Activated CD4-positive, alpha-beta memory T cell treated with anti-CD3 and anti-CD28 coated beads, Interleukin-2, amount 10 ng/mL, durations not matched to agents 7 days and 5 days (primary cell): ENCODE measurements at regions not wholly inside any gene's neighbourhood (a gene's known extent, or its start where the extent isn't known, plus 50 kb on each side); places are given as distances from the start of the nearest gene placed in this dataset.

ENCODE experiments used
- CTCF ChIA-PET: fragments of 350-600 bp; sonication (Branson Sonifier 250); formaldehyde crosslinking; loops from one replicate; lab custom pipeline; 2021; ENCODE audit warnings: antibody characterized with exemption, inconsistent platforms; lab: Charles Lee
- POLR2A ChIA-PET: fragments of 350-600 bp; sonication (Branson Sonifier 250); formaldehyde crosslinking; loops from one replicate; lab custom pipeline; 2021; ENCODE audit warnings: antibody characterized with exemption; lab: Charles Lee
- DNase-seq: peaks from one replicate; pipeline ENCODE4 v3.0.0-alpha.2; 2020
- H3K27ac Mint-ChIP-seq: one replicate; pipeline ENCODE4 v1.8.0; 2021; ENCODE audit warnings: mild to moderate bottlenecking, mixed read lengths
- H3K27me3 Mint-ChIP-seq: one replicate; pipeline ENCODE4 v1.8.0; 2021; ENCODE audit warnings: mixed read lengths
- H3K36me3 Mint-ChIP-seq: one replicate; pipeline ENCODE4 v1.8.0; 2021; ENCODE audit warnings: low read depth, mixed read lengths
- H3K4me1 Mint-ChIP-seq: one replicate; pipeline ENCODE4 v1.8.0; 2021; ENCODE audit warnings: mixed read lengths
- H3K4me3 Mint-ChIP-seq: one replicate; pipeline ENCODE4 v1.8.0; 2021; ENCODE audit warnings: mild to moderate bottlenecking, mixed read lengths
- H3K9me3 Mint-ChIP-seq: one replicate; pipeline ENCODE4 v1.8.0; 2021; ENCODE audit warnings: mixed read lengths

- no peak for DNase-seq
- Mint-ChIP-seq H3K27me3 (no peaks in the 10 kb centered on the region), H3K4me1 (no peaks in the 10 kb centered on the region), H3K9me3 (no peaks in the 10 kb centered on the region), H3K4me3 (no peak overlapping the region), H3K36me3 (no peaks in the 10 kb centered on the region), H3K27ac (no peak overlapping the region)
- ChIA-PET CTCF (no interaction called here), POLR2A (no interaction called here)
These were observed 213.6 kb upstream of the FAM98A start for GRCh38 chr2:33812707-33813106.

GRCh38 chr2:33810046-33810835 lies 211.1 kb upstream of the FAM98A start:
- no peak for DNase-seq
- Mint-ChIP-seq H3K36me3 (no peaks in the 10 kb centered on the region), H3K4me1 (no peaks in the 10 kb centered on the region), H3K27ac (no peak overlapping the region), H3K9me3 (no peaks in the 10 kb centered on the region), H3K27me3 (no peaks in the 10 kb centered on the region), H3K4me3 (no peak overlapping the region)
- CTCF ChIA-PET = no interaction called here
- POLR2A ChIA-PET = no interaction called here

GRCh38 chr2:33806041-33806440 lies 206.9 kb upstream of the FAM98A start:
- Mint-ChIP-seq H3K4me1 (no peaks in the 10 kb centered on the region), H3K4me3 (no peak overlapping the region)
- CTCF ChIA-PET = no interaction called here

GRCh38 chr2:33804155-33804554 lies 205.1 kb upstream of the FAM98A start:
- Mint-ChIP-seq H3K4me3 (no peak overlapping the region), H3K9me3 (no peaks in the 10 kb centered on the region), H3K27ac (no peak overlapping the region), H3K4me1 (no peaks in the 10 kb centered on the region), H3K27me3 (no peaks in the 10 kb centered on the region), H3K36me3 (no peaks in the 10 kb centered on the region)
- ChIA-PET CTCF (no interaction called here), POLR2A (no interaction called here)
- DNase-seq = no peak

More at GRCh38 chr2:33806041-33806440, 206.9 kb upstream of the FAM98A start:
- Mint-ChIP-seq H3K27me3 (no peaks in the 10 kb centered on the region), H3K9me3 (no peaks in the 10 kb centered on the region), H3K36me3 (no peaks in the 10 kb centered on the region), H3K27ac (no peak overlapping the region)
- POLR2A ChIA-PET = no interaction called here
- no peak for DNase-seq

- H3K9me3 Mint-ChIP-seq = no peaks in the 10 kb centered on the region
- H3K27me3 Mint-ChIP-seq = no peaks in the 10 kb centered on the region
- H3K4me3 Mint-ChIP-seq = no peak overlapping the region
- H3K4me1 Mint-ChIP-seq = no peaks in the 10 kb centered on the region
- CTCF ChIA-PET = no interaction called here
- no peak overlapping the region for H3K27ac Mint-ChIP-seq
- POLR2A ChIA-PET = no interaction called here
- no peak for DNase-seq
- H3K36me3 Mint-ChIP-seq = no peaks in the 10 kb centered on the region
These were observed 197.4 kb upstream of the FAM98A start for GRCh38 chr2:33796511-33796910.

GRCh38 chr2:33791625-33792024 lies 192.5 kb upstream of the FAM98A start:
- POLR2A ChIA-PET = no interaction called here

GRCh38 chr2:33788044-33788443 lies 188.9 kb upstream of the FAM98A start:
- no peak for DNase-seq
- Mint-ChIP-seq H3K36me3 (no peaks in the 10 kb centered on the region), H3K4me3 (no peak overlapping the region), H3K4me1 (no peaks in the 10 kb centered on the region), H3K27ac (no peak overlapping the region), H3K27me3 (no peaks in the 10 kb centered on the region), H3K9me3 (no peaks in the 10 kb centered on the region)
- ChIA-PET CTCF (no interaction called here), POLR2A (no interaction called here)

More at GRCh38 chr2:33791625-33792024, 192.5 kb upstream of the FAM98A start:
- no peak overlapping the region for H3K27ac Mint-ChIP-seq
- no peak overlapping the region for H3K4me3 Mint-ChIP-seq
- H3K27me3 Mint-ChIP-seq = no peaks in the 10 kb centered on the region
- H3K36me3 Mint-ChIP-seq = no peaks in the 10 kb centered on the region
- no peaks in the 10 kb centered on the region for H3K9me3 Mint-ChIP-seq
- H3K4me1 Mint-ChIP-seq = no peaks in the 10 kb centered on the region
- DNase-seq = no peak
- CTCF ChIA-PET = no interaction called here

- Mint-ChIP-seq H3K27me3 (no peaks in the 10 kb centered on the region), H3K36me3 (no peaks in the 10 kb centered on the region), H3K9me3 (no peaks in the 10 kb centered on the region), H3K27ac (no peak overlapping the region), H3K4me3 (no peak overlapping the region), H3K4me1 (no peaks in the 10 kb centered on the region)
- ChIA-PET CTCF (no interaction called here), POLR2A (no interaction called here)
- no peak for DNase-seq
These were observed 187.8 kb upstream of the FAM98A start for GRCh38 chr2:33786881-33787280.

GRCh38 chr2:33785201-33786106 lies 186.4 kb upstream of the FAM98A start:
- no peaks in the 10 kb centered on the region for H3K27me3 Mint-ChIP-seq
- no peak for DNase-seq
- ChIA-PET POLR2A (no interaction called here), CTCF (no interaction called here)
- no peak overlapping the region for H3K27ac Mint-ChIP-seq
- no peaks in the 10 kb centered on the region for H3K4me1 Mint-ChIP-seq
- no peaks in the 10 kb centered on the region for H3K36me3 Mint-ChIP-seq
- no peaks in the 10 kb centered on the region for H3K9me3 Mint-ChIP-seq
- no peak overlapping the region for H3K4me3 Mint-ChIP-seq

- POLR2A ChIA-PET = no interaction called here
- H3K36me3 Mint-ChIP-seq = no peaks in the 10 kb centered on the region
- H3K27me3 Mint-ChIP-seq = no peaks in the 10 kb centered on the region
These were observed 185.4 kb upstream of the FAM98A start for GRCh38 chr2:33784488-33784887.

GRCh38 chr2:33782395-33783230 lies 183.5 kb upstream of the FAM98A start:
- CTCF ChIA-PET = interaction anchor here (0.7 kb wide), 1 partner anchor 406 kb away, joined by 3 read pairs; no protein-coding TSS in a partner anchor
- H3K27ac Mint-ChIP-seq = no peak overlapping the region
- DNase-seq = no peak
- no peak overlapping the region for H3K4me3 Mint-ChIP-seq
- H3K4me1 Mint-ChIP-seq = no peaks in the 10 kb centered on the region
- H3K9me3 Mint-ChIP-seq = no peaks in the 10 kb centered on the region
- no peaks in the 10 kb centered on the region for H3K36me3 Mint-ChIP-seq
- no peaks in the 10 kb centered on the region for H3K27me3 Mint-ChIP-seq
- POLR2A ChIA-PET = no interaction called here

More at GRCh38 chr2:33784488-33784887, 185.4 kb upstream of the FAM98A start:
- DNase-seq = no peak
- H3K27ac Mint-ChIP-seq = no peak overlapping the region
- no peaks in the 10 kb centered on the region for H3K4me1 Mint-ChIP-seq
- H3K9me3 Mint-ChIP-seq = no peaks in the 10 kb centered on the region
- CTCF ChIA-PET = no interaction called here
- H3K4me3 Mint-ChIP-seq = no peak overlapping the region

- Mint-ChIP-seq H3K27me3 (no peaks in the 10 kb centered on the region), H3K9me3 (no peaks in the 10 kb centered on the region), H3K27ac (no peak overlapping the region), H3K4me3 (no peak overlapping the region), H3K36me3 (no peaks in the 10 kb centered on the region), H3K4me1 (no peaks in the 10 kb centered on the region)
- ChIA-PET POLR2A (no interaction called here), CTCF (no interaction called here)
- DNase-seq = no peak
These were observed 178.7 kb upstream of the FAM98A start for GRCh38 chr2:33777786-33778185.

- DNase-seq = no peak
- ChIA-PET CTCF (no interaction called here), POLR2A (no interaction called here)
- Mint-ChIP-seq H3K27ac (no peak overlapping the region), H3K36me3 (no peaks in the 10 kb centered on the region), H3K4me3 (no peak overlapping the region), H3K27me3 (no peaks in the 10 kb centered on the region), H3K9me3 (no peaks in the 10 kb centered on the region), H3K4me1 (no peaks in the 10 kb centered on the region)
These were observed 176.2 kb upstream of the FAM98A start for GRCh38 chr2:33775306-33775705.
